Mesenteric fat pad (tissue), 1 donor: ENCODE measurements at regions not wholly inside any gene's neighbourhood (a gene's known extent, or its start where the extent isn't known, plus 50 kb on each side); places are given as distances from the start of the nearest gene placed in this dataset.

Experiments used
- DNase-seq: peaks from one replicate; pipeline ENCODE4 v3.0.0-alpha.2; 2020; ENCODE audit warnings: low spot score
- donor health status: DM: yes; HTN: yes; CAD: no.

DNA sequence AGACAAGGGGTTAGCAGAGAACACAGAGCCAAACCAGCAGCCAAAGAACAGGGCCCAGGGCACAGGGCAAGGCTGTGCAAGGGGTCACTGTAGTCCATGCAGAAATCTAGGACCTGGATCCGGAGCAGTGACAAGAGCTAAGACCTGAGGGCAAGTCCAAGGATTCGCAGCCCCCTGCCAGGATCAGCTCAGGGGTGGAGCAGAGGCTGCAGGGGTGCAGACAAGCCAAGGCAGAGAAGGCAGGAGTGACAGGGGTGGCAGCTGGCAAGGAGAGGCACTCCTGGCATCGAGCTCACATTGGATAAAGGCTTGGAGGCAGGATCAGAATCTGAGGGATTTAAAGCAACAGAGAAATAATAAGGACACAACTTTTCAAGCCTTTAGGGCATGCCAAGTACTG lies 80.7 kb upstream of the NANOS1 start:
- peak; percentile 80 for DNase-seq

GRCh38 chr10:118950190-118950680 lies 79.3 kb upstream of the NANOS1 start:
- DNase-seq, result no peak

DNA sequence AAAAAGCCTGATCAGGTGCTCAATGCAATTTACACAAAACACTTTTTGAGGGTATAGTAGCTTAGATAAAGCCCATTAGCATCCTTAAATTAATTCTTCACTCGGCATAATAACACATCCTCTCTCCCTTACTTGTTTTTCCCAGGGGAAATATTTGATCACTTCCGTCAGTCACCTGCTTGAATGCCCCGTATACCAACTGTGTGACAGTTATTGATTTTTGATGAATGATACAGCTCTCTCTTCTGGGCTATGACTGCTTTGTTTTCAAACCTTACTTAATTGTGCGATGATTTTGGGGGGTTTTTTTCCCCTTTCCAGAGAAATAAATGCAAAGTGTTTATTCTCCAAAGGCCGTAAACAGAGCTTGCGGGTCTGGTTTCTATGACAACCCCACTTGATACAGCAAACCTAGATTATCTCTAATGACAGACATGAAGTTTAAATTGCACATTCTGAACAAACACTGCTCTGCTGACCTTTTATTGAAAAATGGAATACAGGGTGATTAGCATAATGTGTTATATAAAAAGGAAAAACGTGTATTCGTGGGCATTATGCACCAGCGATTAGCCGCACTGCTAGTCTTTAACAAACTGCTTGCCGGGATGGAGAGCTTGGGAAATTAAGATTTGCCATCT lies 78.4 kb upstream of the NANOS1 start:
- no peak for DNase-seq

DNA sequence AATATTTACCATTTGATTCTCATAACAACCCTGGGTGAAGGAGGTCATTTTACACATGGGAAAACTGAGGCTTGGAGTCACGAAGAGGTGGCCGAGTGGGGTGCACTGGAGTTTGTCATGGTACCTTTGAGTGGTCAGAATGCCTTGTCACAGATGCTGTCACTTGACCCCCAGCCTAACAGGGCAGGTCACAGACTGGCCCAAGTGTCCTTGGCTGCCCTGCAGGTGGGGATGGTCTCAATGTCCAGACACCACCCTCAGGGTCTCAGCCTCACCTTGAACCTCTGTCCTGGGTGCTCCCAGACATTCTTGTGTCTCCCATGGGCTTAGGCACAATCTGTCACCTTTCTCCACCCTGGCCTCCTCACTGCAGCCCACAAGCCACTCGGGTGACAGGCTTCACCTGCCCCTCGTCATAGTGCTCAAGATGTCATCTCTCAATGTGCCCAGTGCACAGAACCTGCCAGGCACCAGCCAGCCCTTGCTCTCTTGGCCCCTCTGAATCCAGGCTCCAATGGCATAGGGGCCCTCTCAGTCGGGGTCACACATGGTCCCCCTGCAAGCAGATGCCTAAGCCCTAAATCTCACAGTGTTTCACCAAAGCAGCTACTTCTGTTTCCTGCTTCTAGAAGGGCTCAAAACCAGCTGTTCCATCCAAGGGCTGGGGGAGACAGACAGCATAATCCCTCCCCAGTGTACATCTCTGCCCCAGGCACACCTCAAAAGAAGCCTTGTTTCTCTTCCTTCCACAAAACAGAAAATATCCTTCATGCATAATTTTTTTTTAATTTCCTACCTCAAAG lies 76.8 kb upstream of the NANOS1 start:
- peak; percentile 85 for DNase-seq

- DNase-seq, result peak; percentile 57
These were observed 75.7 kb upstream of the NANOS1 start for GRCh38 chr10:118953598-118954393.

DNA sequence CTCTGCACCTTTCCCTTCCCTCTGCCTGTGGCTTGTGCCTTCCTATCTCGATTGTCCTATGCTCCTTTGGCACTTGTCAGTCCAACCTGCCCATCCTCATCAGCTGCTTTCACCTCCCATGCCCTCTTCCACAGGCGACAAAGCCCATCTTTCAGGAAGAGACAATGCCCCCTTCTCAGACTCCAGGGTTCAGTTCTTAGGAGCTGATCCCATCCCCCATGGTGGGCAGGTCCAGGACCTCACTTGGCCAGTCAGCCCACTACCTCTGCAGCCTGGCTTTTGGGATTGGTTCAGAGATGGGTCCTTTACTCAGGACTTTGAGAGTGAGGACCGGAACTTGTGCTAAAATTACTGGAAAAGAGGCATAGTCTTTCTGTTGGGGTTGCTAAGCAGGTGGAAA lies 74.0 kb upstream of the NANOS1 start:
- peak; percentile 41 for DNase-seq

DNA sequence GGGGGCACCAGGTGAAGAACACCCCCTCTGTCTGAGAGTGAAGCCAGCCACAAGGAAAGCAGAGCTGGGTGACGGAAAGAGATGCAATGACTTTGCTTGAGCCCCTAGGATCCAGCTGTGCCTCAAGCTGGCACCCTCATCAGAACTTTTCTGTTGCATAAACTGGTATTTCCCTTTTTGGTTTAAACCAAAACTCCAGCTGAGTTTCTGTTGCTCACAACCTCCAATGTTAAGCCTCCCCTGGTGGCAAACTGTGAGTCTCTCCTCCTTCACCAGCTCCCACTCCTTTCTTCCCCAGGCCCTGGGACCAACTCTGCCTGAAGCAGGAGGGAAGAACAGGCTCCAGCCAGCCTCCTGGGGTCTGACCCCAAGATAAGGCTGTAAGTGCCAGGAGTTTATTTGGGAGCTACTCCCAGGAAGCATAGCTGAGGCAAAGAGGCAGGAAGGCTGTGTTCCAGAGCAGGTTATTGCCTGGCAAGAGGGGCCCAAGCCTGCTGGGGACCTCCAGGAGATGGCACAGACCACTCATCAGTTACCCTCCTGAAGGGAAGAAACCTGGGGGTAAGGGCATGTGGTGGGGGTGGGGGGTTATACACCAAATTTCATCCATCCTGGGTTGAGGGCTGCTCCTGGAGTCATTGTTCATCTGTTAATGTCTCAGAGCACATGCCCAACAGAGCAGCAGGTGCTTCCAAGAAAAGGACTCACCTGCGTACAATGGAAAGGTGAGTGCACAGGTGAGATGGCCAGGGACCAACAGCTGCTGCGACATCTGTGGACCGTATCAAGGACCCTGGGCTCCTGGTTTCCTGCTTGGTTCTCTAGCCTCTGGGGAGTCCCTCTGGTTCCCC lies 73.3 kb upstream of the NANOS1 start:
- peak; percentile 59 for DNase-seq

DNA sequence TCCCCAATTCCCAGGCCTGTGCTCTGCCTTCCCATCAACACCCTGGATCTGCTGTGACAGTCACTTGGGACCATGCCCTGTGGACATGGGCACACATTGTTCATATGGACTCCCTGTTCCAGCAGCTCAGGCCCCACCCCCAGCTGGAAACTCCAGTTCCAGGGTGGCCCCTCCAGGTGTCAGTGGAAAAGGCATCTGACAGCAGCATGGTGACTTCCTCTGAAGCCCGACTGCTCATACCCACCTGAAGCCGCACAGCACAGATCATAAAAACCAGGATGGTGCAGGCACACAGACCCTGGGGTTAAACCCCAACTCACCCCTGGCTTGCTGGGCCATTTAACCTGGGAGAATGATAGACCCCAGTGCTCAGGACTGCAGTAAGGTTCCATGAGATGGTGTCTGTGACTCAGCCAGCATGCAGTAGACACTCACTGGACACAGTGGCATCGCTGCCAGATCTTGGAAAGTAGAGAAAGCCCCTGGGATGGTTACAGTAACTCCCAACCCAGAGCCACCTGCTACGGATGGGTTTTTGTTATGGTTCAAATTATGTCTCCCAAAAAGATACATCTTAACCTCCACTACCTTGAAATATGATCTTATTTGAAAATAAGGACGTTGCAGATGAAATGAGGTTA lies 72.6 kb upstream of the NANOS1 start:
- peak; percentile 69 for DNase-seq

- DNase-seq, result peak; percentile 57
These were observed 72.1 kb upstream of the NANOS1 start for GRCh38 chr10:118957443-118957825.

DNA sequence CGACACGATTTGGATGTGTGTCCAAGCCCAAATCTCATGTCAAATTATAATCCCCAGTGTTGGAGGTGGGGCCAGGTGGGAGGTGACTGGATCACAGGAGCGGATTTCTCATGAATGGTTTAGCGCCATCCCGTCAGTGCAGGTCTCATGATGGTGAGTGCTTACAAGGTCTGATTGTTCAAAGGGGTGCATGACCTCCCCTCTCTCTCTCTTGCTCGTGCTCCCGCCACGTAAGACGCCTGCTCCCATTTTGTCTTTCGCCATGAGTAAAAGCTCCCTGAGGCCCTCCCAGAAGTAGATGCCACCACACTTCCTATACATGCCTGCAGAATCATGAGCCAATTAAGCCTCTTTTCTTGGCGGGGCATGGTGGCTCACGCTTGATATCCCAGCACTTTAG lies 71.5 kb upstream of the NANOS1 start:
- DNase-seq, result peak; percentile 62

- DNase-seq, result no peak
These were observed 71.0 kb upstream of the NANOS1 start for GRCh38 chr10:118958559-118958958.

DNA sequence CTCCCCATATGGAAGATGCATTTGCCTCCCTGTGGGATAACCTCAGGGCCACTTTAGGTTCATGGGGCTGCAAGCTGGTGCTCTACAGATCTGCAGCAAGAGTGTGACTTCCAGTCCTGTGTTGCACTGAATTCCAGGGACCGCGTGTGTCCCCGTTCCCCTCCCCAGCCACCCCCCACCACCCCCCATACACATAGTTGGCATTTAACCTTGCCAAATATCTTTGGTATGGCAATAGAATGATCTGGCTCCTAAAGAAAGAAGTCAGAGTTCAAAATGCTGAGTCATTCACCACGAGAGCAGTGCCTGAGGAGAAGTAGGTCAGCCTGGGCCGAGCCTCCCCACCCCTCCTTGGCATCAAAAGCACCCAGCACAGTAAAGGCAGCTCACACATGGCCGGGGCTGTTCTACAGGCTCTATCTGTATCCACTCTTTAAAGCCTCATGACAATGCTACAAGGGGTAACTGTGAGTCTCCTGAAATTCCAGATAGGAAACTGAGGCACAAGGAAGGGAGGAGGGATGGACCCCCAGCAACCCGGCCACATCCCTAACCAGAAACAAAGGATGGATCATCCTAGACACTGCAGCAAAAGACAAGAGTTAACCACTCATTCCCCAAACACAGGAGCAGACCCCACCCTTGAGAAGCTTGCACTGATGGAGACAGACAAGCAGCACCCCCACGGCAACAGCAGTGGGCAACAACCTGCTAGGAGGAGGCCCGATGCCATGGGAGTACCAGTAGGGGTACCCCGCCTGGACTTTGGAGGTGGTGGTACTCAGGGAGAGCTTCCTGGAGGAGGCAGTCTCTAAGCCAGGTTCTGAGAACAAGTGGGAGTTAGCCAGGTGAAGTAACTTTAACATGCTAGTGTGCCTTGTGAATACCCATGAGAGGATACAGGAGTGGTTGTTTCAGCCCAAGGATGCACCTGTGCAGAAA lies 70.3 kb upstream of the NANOS1 start:
- peak; percentile 74 for DNase-seq

GRCh38 chr10:118960157-118961090 lies 69.1 kb upstream of the NANOS1 start:
- peak; percentile 87 for DNase-seq

DNA sequence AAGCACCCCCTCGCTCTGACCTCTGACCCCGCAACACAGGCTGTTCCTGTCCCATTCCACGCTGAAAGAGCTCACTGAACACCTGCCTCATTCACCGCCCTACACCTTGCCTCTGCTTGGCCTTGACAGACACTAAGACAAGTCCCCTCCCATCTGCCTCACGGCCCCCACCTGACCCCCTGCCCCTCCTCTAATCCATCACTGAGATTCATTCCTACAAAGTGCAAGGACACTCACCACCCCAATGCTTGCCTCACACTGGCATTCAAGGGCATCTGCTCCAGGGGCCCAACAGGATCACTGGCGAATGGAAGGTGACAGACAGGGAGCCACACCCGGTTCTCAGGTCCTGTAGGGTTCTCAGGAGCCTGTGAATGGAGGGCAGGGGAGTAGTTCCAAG lies 68.1 kb upstream of the NANOS1 start:
- peak; percentile 59 for DNase-seq

- peak; percentile 2 for DNase-seq
These were observed 67.1 kb upstream of the NANOS1 start for GRCh38 chr10:118962331-118962868.

GRCh38 chr10:118963341-118963740 lies 66.2 kb upstream of the NANOS1 start:
- peak; percentile 71 for DNase-seq

GRCh38 chr10:118963933-118964332 lies 65.6 kb upstream of the NANOS1 start:
- peak; percentile 35 for DNase-seq

- DNase-seq, result peak; percentile 3
These were observed 65.0 kb upstream of the NANOS1 start for GRCh38 chr10:118964476-118964875.
